SJSA1 (cell line): ENCODE measurements at regions not wholly inside any gene's neighbourhood (a gene's known extent, or its start where the extent isn't known, plus 50 kb on each side); places are given as distances from the start of the nearest gene placed in this dataset.
"Not testable (repeated sequence)": the region's sequence is repeated elsewhere in the genome, so short reads cannot be mapped to it uniquely, and the experiment has no call there.

Experiments
- DNase-seq, 2 experiments: peaks; one replicate each; pipeline ENCODE4 v3.0.0-alpha.2; 2015 to 2020; ENCODE audit warnings: low spot score in 2 of 2, low read depth in 1 of 2
- H3K27ac ChIP-seq: fragments of 250-450 bp; sonication (Bioruptor Pico); 2 replicates; pipeline ENCODE4 v1.5.1; 2020; ENCODE audit warnings: mild to moderate bottlenecking, moderate library complexity
- H3K27me3 ChIP-seq: fragments of 250-450 bp; sonication (Bioruptor Pico); replicated peaks from 2 replicates; pipeline ENCODE4 v1.5.1; 2020; ENCODE audit warnings: mild to moderate bottlenecking, moderate library complexity
- H3K36me3 ChIP-seq: fragments of 250-450 bp; sonication (Bioruptor Pico); 2 replicates; pipeline ENCODE4 v1.5.1; 2020; ENCODE audit warnings: mild to moderate bottlenecking
- H3K4me1 ChIP-seq: fragments of 250-450 bp; sonication (Bioruptor Pico); replicated peaks from 2 replicates; pipeline ENCODE4 v1.6.1; 2021; ENCODE audit warnings: mild to moderate bottlenecking
- H3K4me3 ChIP-seq: fragments of 250-450 bp; sonication (Bioruptor Pico); 2 replicates; pipeline ENCODE4 v1.5.1; 2020; ENCODE audit warnings: mild to moderate bottlenecking
- H3K9me3 ChIP-seq: fragments of 250-450 bp; sonication (Bioruptor Pico); replicated peaks from 2 replicates; pipeline ENCODE4 v1.5.1; 2020; ENCODE audit warnings: mild to moderate bottlenecking

DNA sequence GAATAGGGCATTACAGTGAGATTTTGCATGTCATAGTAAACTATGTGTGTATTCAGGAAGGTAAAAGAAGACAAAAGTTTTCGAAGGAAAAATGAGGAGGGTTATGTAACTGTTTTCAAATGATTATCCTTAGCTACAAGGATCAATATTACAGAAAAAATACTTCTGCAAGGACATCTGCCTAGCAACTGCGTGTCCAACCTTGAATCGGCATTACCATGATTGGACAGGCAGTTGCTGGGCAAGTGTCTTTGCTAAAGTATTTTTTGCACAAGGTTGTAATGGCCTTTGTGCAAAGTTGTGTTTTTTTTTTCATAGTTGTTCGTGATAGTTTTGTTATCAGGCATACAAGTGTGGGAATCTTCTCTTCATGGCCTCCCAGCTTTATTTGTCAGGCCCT, 136.8 kb downstream of the FASLG start:
- Histone ChIP-seq H3K27me3 (no peaks in the 10 kb centered on the region), H3K9me3 (no peaks in the 10 kb centered on the region), H3K27ac (no peak overlapping the region), H3K4me1 (no peaks in the 10 kb centered on the region), H3K4me3 (no peak overlapping the region), H3K36me3 (no peaks in the 10 kb centered on the region)
- DNase-seq = no peak

- H3K27ac ChIP-seq, H3K27me3 ChIP-seq, H3K4me3 ChIP-seq, H3K4me1 ChIP-seq, H3K9me3 ChIP-seq, H3K36me3 ChIP-seq, DNase-seq: not testable (repeated sequence)
Measured at GRCh38 chr1:172799804-172800203, 140.9 kb downstream of the FASLG start.

DNA sequence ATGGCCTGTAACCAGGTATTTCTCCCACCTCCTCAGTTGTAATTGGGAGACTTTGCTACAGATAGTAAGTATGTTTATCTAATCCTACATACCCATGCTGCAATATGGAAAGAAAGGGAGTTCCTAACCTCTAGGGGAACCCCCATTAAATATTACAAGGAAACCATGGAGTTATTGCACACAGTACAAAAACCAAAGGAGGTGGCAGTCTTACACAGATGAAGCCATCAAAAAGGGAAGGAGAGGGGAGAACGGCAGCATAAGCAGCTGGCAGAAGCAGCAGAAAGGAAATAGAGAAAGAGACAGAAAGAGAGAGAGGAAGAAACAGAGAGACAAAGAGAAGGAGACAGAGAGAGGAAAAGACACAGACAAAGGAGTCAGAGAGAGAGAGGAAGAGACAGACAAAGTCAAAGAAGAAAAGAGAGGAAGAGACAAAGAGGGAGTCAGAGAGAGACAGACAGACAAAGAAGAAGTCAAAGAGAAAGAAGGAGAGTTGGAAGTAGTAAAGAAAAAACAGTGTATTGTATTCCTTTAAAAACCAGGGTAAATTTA, 142.9 kb downstream of the FASLG start:
- no peak for DNase-seq
- H3K9me3 ChIP-seq = no peaks in the 10 kb centered on the region
- H3K36me3 ChIP-seq = no peaks in the 10 kb centered on the region
- no peaks in the 10 kb centered on the region for H3K27me3 ChIP-seq
- H3K4me1 ChIP-seq = no peaks in the 10 kb centered on the region
- no peak overlapping the region for H3K4me3 ChIP-seq
- H3K27ac ChIP-seq = no peak overlapping the region

- no peaks in the 10 kb centered on the region for H3K4me1 ChIP-seq
- DNase-seq = no peak
- no peaks in the 10 kb centered on the region; the same call in 1 of the 2 replicates for H3K9me3 ChIP-seq
- no peak overlapping the region for H3K27ac ChIP-seq
- no peaks in the 10 kb centered on the region for H3K27me3 ChIP-seq
- no peaks in the 10 kb centered on the region for H3K36me3 ChIP-seq
- no peak overlapping the region for H3K4me3 ChIP-seq
Measured at GRCh38 chr1:172809750-172810149, 150.8 kb downstream of the FASLG start.

DNA sequence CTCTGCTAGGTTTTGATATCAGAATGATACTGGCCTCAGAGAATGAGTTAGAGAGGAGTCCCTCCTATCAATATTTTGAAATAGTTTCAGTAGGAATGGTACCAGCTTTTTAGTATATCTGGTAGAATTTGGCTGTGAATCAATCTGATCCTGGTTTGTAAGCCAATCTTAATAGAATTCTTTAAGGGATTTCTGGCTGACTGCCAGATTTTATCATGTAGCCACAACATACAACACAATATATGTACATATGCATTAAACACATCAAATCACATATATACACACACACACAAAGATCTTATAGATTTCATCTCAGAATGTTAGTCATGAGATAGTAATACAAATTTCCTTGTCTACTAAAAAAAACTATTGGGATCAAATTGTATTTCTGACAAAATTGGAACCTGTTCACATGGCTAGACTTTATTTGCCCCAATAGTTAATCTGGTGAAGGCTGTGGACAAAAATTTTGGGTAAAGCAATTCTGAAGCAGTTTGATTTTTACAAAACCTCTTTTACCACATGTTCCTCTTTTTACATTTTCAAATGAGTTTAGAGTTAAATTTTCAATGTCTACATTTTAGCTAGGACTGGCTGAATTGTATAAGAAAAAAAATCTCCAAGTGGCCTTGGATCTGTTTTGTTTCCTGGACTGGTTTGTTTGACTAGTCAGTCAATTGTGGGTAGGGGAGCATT, 151.7 kb downstream of the FASLG start:
- no peak for DNase-seq
- Histone ChIP-seq H3K36me3 (no peaks in the 10 kb centered on the region), H3K9me3 (no peaks in the 10 kb centered on the region; the same call in 1 of the 2 replicates), H3K27me3 (no peaks in the 10 kb centered on the region), H3K4me3 (no peak overlapping the region), H3K27ac (no peak overlapping the region), H3K4me1 (no peaks in the 10 kb centered on the region)

DNA sequence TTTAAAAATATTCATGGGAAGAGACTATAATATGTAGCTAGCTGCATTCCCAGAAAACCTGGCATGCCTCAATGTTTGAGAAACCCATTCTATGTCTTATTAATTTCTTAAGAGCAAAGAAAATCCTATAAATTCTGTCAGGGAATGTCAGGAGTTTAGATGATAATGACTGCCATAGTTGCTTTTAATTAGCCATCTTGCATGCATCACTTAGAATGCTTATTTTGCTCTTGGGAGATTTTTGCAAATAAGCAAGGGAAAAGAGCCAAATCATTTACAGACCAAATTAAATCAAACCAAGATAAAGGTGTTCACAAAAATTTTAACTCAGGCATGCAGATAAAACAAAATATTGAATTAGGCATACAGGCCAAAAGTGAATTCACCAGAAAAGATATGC, 152.8 kb downstream of the FASLG start:
- Histone ChIP-seq H3K27ac (no peak overlapping the region), H3K36me3 (no peaks in the 10 kb centered on the region), H3K4me1 (no peaks in the 10 kb centered on the region), H3K27me3 (no peaks in the 10 kb centered on the region), H3K4me3 (no peak overlapping the region), H3K9me3 (no peaks in the 10 kb centered on the region; the same call in 1 of the 2 replicates)
- no peak for DNase-seq

DNA sequence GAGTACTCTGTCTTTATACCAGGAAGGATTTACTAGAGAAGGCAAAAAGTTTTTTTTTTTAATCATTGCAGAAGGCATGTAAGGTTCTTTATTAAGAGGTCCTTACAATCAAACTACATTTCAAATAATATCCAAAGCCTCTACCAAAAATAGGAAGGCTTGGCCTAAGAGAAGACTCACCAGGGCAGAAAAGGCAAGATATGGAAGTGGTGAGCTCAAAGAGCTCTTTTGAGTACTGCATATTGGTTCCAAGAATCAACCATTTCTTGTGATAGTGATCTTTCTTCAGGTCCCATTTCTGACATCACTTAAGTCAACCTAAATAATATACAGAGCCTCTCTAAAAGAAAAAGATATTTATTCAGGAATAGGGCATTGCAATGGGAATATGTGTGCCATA, 153.2 kb downstream of the FASLG start:
- Histone ChIP-seq H3K9me3 (no peaks in the 10 kb centered on the region; the same call in 1 of the 2 replicates), H3K4me1 (no peaks in the 10 kb centered on the region), H3K4me3 (no peak overlapping the region), H3K27ac (no peak overlapping the region), H3K36me3 (no peaks in the 10 kb centered on the region), H3K27me3 (no peaks in the 10 kb centered on the region)
- DNase-seq = no peak

GRCh38 chr1:172813330-172813729, 154.4 kb downstream of the FASLG start:
- no peak overlapping the region for H3K4me3 ChIP-seq
- no peak for DNase-seq
- H3K27ac ChIP-seq = no peak overlapping the region
- no peaks in the 10 kb centered on the region for H3K27me3 ChIP-seq
- H3K36me3 ChIP-seq = no peaks in the 10 kb centered on the region
- H3K9me3 ChIP-seq = no peaks in the 10 kb centered on the region; the same call in 1 of the 2 replicates
- no peaks in the 10 kb centered on the region for H3K4me1 ChIP-seq

DNA sequence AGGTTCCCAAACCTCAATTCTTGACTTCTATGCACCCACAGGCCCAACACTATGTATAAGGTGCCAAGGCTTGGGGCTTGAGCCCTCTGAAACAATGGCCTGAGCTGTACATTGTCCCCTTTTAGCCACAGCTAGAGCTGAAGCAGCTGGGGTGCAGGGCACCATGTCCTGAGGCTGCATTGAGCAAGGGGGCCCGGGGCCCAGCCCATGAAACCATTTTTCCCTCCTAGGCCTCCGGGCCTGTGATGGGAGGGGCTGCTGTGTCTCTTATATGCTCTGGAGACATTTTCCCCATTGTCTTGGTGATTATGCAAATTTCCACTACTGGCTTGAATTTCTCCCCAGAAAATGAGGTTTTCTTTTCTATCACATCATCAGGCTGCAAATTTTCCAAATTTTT, 155.5 kb downstream of the FASLG start:
- no peak overlapping the region for H3K4me3 ChIP-seq
- H3K9me3 ChIP-seq = no peaks in the 10 kb centered on the region; the same call in 1 of the 2 replicates
- no peaks in the 10 kb centered on the region for H3K36me3 ChIP-seq
- no peak overlapping the region for H3K27ac ChIP-seq
- no peaks in the 10 kb centered on the region for H3K4me1 ChIP-seq
- no peak for DNase-seq
- H3K27me3 ChIP-seq = no peaks in the 10 kb centered on the region

- H3K4me1 ChIP-seq = no peaks in the 10 kb centered on the region
- DNase-seq = no peak
- H3K36me3 ChIP-seq = no peaks in the 10 kb centered on the region
- H3K4me3 ChIP-seq = no peak overlapping the region
- no peak overlapping the region for H3K27ac ChIP-seq
- no peaks in the 10 kb centered on the region for H3K27me3 ChIP-seq
- no peaks in the 10 kb centered on the region; the same call in 1 of the 2 replicates for H3K9me3 ChIP-seq
Measured at GRCh38 chr1:172815740-172816139, 156.8 kb downstream of the FASLG start.

DNA sequence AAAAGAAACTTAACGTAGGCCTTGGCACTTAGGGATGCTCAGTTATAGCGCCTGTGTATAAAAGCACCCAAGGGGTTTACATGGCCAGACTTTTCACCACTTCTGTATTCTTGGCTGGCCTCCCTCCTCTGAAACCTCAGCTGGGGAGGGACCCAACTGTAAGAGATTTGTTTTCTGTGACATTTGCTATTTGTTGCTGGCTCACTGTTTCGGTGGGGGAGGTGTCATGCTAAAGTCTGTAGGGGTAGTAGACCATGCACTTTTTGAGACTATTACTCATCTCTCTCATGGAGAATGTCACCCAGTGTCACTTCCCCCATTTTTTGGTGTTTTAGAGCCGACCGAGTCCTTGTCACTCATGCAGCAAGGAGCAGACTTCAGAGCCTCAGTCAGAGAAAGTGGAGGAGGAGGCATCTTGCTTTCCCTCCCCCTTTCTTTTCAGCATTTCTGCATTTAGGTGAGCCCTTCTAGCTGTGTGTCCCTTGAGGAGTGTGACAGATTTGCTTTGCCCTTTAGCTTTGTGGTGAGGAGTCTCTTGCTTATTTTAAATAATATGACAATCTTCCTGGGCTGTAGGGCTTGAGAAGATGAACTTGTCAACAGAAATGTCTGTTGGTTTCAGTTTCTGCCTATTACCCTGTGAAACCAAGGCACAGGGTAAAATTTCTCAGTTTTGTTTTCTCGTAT, 160.1 kb downstream of the FASLG start:
- DNase-seq = no peak
- no peaks in the 10 kb centered on the region for H3K36me3 ChIP-seq
- no peaks in the 10 kb centered on the region for H3K27me3 ChIP-seq
- no peaks in the 10 kb centered on the region for H3K4me1 ChIP-seq
- no peak overlapping the region for H3K27ac ChIP-seq
- H3K4me3 ChIP-seq = no peak overlapping the region
- H3K9me3 ChIP-seq = no peaks in the 10 kb centered on the region; the same call in 1 of the 2 replicates

GRCh38 chr1:172820475-172821158, 161.7 kb downstream of the FASLG start:
- Histone ChIP-seq H3K36me3 (no peaks in the 10 kb centered on the region), H3K4me3 (no peak overlapping the region), H3K9me3 (no peaks in the 10 kb centered on the region), H3K27ac (no peak overlapping the region), H3K4me1 (no peaks in the 10 kb centered on the region), H3K27me3 (no peaks in the 10 kb centered on the region)
- no peak for DNase-seq

DNA sequence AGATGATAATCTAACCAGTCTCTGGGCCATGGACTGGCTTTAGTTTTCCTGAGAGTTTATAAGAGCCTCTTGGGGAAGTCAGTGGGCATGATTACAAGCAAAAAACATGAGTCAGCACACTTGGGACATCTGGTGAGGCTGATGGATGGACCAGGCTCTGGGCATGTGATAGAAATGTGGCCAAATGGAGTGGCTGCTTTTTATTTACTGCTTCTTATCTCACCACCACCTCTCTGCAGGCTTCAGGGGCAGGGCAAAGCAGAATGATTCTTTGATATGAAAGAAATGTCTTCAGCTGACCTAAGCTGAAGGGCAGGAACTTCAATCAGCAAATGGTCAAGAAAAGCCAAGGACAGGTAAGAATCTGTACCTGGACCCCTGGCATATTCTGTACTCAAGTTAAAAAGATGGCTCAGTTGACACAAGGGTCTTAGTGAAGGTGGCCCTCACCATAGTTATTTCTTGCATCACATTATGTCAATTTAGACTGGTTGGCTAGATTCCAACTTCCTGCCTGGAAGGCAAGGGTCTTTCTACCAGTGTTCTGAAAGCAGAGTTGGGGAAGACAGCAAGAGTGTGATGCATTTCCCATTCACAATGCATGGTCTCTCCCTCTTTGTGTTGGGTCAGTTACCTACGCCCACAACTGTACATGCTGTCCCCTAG, 162.8 kb downstream of the FASLG start:
- no peak overlapping the region for H3K4me3 ChIP-seq
- H3K27me3 ChIP-seq = no peaks in the 10 kb centered on the region
- no peak overlapping the region for H3K27ac ChIP-seq
- peaks cover 8% of the 10 kb centered on the region for H3K4me1 ChIP-seq
- DNase-seq = no peak
- no peaks in the 10 kb centered on the region for H3K9me3 ChIP-seq
- H3K36me3 ChIP-seq = no peaks in the 10 kb centered on the region
